ENCODE measurements at regions not wholly inside any gene's neighbourhood (a gene's known extent, or its start where the extent isn't known, plus 50 kb on each side); places are given as distances from the start of the nearest gene placed in this dataset.
A peak's percentile ranks its signal among the peaks of the same experiment; 100 is the strongest.

GRCh38 chr13:99131410-99131809, 69.2 kb upstream of the UBAC2 start:
- Histone ChIP-seq H3K36me3 (ENCODE audit: control insufficient read depth, insufficient read depth, low read length) (no peaks in the 10 kb centered on the region), H3K4me2 (ENCODE audit: low read depth, low read length) (no peak overlapping the region), H3K27ac (ENCODE audit: insufficient read depth, low read length) (no peak overlapping the region), H3K9me1 (ENCODE audit: insufficient read depth, low read length) (no peaks in the 10 kb centered on the region), H3K9me3 (ENCODE audit: control insufficient read depth, insufficient read depth, low read length) (no peaks in the 10 kb centered on the region; the same call in 1 of the 2 replicates), H2BK20ac (ENCODE audit: low read depth, low read length) (no peak overlapping the region), H4K91ac (ENCODE audit: insufficient read depth, low read depth, low read length) (no peak overlapping the region), H4K20me1 (ENCODE audit: insufficient read depth, low read length) (no peaks in the 10 kb centered on the region), H2AK5ac (ENCODE audit: low read depth, low read length) (no peak overlapping the region), H4K5ac (ENCODE audit: low read depth, low read length) (no peak overlapping the region), H2BK5ac (ENCODE audit: low read depth, low read length, poor library complexity, severe bottlenecking) (no peak overlapping the region), H3K18ac (ENCODE audit: low read depth, low read length) (no peak overlapping the region), H3K56ac (ENCODE audit: extremely low read depth, insufficient read depth, low read length) (no peak overlapping the region), H3K14ac (replicated peaks; ENCODE audit: low read depth, low read length) (no peak overlapping the region), H2BK15ac (ENCODE audit: low read depth, low read length) (no peak overlapping the region), H2AFZ (replicated peaks; ENCODE audit: low read length, poor library complexity) (no peak overlapping the region), H3K23ac (ENCODE audit: low read depth, low read length) (no peak overlapping the region), H3K4me3 (ENCODE audit: insufficient read depth, low read depth, low read length) (no peak overlapping the region), H2AK9ac (replicated peaks; ENCODE audit: low read depth, low read length, poor library complexity) (no peak overlapping the region), H3K4me1 (ENCODE audit: control insufficient read depth, insufficient read depth, low read length) (no peaks in the 10 kb centered on the region), H3K9ac (ENCODE audit: low read depth, low read length) (no peak overlapping the region), H3K27me3 (ENCODE audit: control insufficient read depth, insufficient read depth, low read length) (peaks cover 29% of the 10 kb centered on the region), H3K79me1 (ENCODE audit: low read depth in 1 of 2, low read length in 2 of 2) (no peaks in the 10 kb centered on the region), H3K4ac (ENCODE audit: low read depth, low read length) (no peak overlapping the region), H4K8ac (ENCODE audit: low read depth in 2 of 2, low read length in 2 of 2) (no peak overlapping the region), H2BK120ac (ENCODE audit: low read depth, low read length) (no peak overlapping the region)
- in situ Hi-C loops (cut with MboI; ENCODE audit: low sequenced_read_pairs) (no loop called here), dilution Hi-C loops (cut with HindIII; ENCODE audit: low sequenced_read_pairs, unreplicated experiment) (no loop called here), intact Hi-C loops (cut with micrococcal nuclease) (no loop called here)
- CTCF ChIA-PET = no interaction called here
- BruUV-seq (replicated peaks) = no TSS peak
- ATAC-seq (ENCODE audit: low read depth) (no peak), DNase-seq (no peak)
- 83% methylated on average over 1 of the region's 4 CpGs; no CpG with 5 or more reads in 1 of the 2 experiments for WGBS, 2 experiments (ENCODE audit: extremely low coverage in 2 of 2, insufficient read length in 1 of 2)
- POLR2A ChIA-PET (ENCODE audit: unreplicated experiment) = no interaction called here
- no peak for TF ChIP-seq FOS (IDR thresholded peaks at IDR 0.05; ENCODE audit: low read depth, low read length)
- TF ChIP-seq BHLHE40 (IDR thresholded peaks at IDR 0.05; ENCODE audit: low read depth, low read length) = no peak
- TF ChIP-seq RFX5 (IDR thresholded peaks at IDR 0.05; ENCODE audit: low read depth, low read length) = no peak
- peak; percentile 36; the same call in 1 of the 2 replicates for TF ChIP-seq MAFK (IDR thresholded peaks at IDR 0.05; ENCODE audit: low read depth, low read length)
